ENCODE measurements at regions not wholly inside any gene's neighbourhood (a gene's known extent, or its start where the extent isn't known, plus 50 kb on each side); places are given as distances from the start of the nearest gene placed in this dataset.

DNA sequence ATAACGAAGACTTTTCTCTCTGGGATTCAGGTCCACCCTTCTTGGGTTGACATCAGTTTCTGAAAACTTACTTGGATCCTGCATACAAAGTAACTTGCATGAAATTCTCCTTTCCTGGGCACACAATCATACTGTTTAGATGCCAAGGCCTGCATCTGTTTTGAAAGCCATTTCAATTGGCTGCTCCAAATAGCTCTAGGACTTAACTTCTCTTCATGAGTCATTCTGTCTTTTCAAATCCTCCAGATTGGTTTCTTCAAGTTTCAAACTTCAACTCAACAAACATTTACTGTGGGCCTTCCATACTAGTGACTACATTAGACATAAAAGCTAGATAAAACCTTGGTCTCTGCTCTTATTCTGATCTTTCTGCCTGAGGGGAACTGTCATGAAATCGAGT is 54.8 kb upstream of the HMHB1 start:
- ChIA-PET POLR2A (no interaction called here), CTCF (ENCODE audit: low intra/inter-chr PET ratio, low total read pairs) (no interaction called here)
- no TSS peak for BruUV-seq (replicated peaks)
- Histone ChIP-seq H3K4me3 (replicated peaks in 1 of 3; ENCODE audit: insufficient read depth in 1 of 3, low read depth in 2 of 3, low read length in 3 of 3) (no peak overlapping the region), H3K4me2 (ENCODE audit: low read depth, low read length) (no peak overlapping the region), H3K27me3 (ENCODE audit: control insufficient read depth in 1 of 2, insufficient read depth in 2 of 2, low read length in 2 of 2) (no peaks in the 10 kb centered on the region; a peak in 1 of 5 replicates), H3K9me3 (ENCODE audit: low read length) (no peaks in the 10 kb centered on the region), H3K79me2 (ENCODE audit: insufficient read depth, low read length) (no peaks in the 10 kb centered on the region), H3K4me1 (ENCODE audit: insufficient read depth, low read length) (peaks cover 9% of the 10 kb centered on the region), H3K36me3 (replicated peaks in 1 of 2; ENCODE audit: control insufficient read depth in 1 of 2, insufficient read depth in 2 of 2, low read length in 2 of 2) (no peaks in the 10 kb centered on the region), H2AFZ (ENCODE audit: low read length) (no peak overlapping the region), H4K20me1 (ENCODE audit: insufficient read depth, low read length) (no peaks in the 10 kb centered on the region), H3K9ac (ENCODE audit: insufficient read depth, low read depth, low read length) (no peak overlapping the region), H3K27ac (ENCODE audit: extremely low read length, insufficient read depth, low read length) (no peak overlapping the region)
- TF ChIP-seq CREB1 (IDR thresholded peaks at IDR 0.05) = no peak
- no peak for TF ChIP-seq CREB1 (CRISPR knock-in tag; IDR thresholded peaks at IDR 0.05)
- no peak for TF ChIP-seq RARG (CRISPR knock-in tag; IDR thresholded peaks at IDR 0.05; ENCODE audit: low read depth)
- TF ChIP-seq, protein P1, sequence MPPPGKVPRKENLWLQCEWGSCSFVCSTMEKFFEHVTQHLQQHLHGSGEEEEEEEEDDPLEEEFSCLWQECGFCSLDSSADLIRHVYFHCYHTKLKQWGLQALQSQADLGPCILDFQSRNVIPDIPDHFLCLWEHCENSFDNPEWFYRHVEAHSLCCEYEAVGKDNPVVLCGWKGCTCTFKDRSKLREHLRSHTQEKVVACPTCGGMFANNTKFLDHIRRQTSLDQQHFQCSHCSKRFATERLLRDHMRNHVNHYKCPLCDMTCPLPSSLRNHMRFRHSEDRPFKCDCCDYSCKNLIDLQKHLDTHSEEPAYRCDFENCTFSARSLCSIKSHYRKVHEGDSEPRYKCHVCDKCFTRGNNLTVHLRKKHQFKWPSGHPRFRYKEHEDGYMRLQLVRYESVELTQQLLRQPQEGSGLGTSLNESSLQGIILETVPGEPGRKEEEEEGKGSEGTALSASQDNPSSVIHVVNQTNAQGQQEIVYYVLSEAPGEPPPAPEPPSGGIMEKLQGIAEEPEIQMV (CRISPR knock-in tag; IDR thresholded peaks at IDR 0.05; ENCODE audit: low read depth) = no peak
- no peak for TF ChIP-seq HCFC1 (IDR thresholded peaks at IDR 0.05; ENCODE audit: low read depth, low read length)
- TF ChIP-seq, protein P2, sequence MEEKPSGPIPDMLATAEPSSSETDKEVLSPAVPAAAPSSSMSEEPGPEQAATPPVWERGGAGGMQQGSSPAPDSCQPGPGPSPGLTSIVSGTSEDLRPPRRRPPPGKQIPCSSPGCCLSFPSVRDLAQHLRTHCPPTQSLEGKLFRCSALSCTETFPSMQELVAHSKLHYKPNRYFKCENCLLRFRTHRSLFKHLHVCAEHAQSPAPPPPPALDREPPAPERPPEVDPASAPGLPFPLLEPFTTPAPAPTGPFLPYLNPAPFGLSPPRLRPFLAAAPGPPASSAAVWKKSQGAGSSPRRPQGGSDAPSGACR (CRISPR knock-in tag; IDR thresholded peaks at IDR 0.05) = no peak
- no peak for TF ChIP-seq KLF11 (CRISPR knock-in tag; IDR thresholded peaks at IDR 0.05)
- TF ChIP-seq ZMAT3 (CRISPR knock-in tag; conservative IDR thresholded peaks at IDR 0.05) = no peak
- TF ChIP-seq TAF15 (IDR thresholded peaks at IDR 0.05; ENCODE audit: low read depth, low read length, poor library complexity, severe bottlenecking) = no peak
- TF ChIP-seq ZNF878 (CRISPR knock-in tag; IDR thresholded peaks at IDR 0.05) = no peak
- intact Hi-C loops (cut with micrococcal nuclease; ENCODE audit: unreplicated experiment) = no loop called here
- 19% methylated on average over 2 of the region's 2 CpGs for WGBS (ENCODE audit: low lambda C conversion rate)
- in situ Hi-C loops (cut with HindIII; ENCODE audit: extremely low pct_ligation_motif_present, low pct_unique_long_range_greater_than_20kb) = no loop called here
- ATAC-seq (no peak), FAIRE-seq (no peak), DNase-seq (ENCODE audit: low spot score) (no peak)

Data from HepG2 (cell line).